T-helper 1 cell treated with Interleukin-12 subunit alpha and Interleukin-12 subunit beta and Interleukin-4 antibody, amounts not matched to agents 30 μg/mL and 1 μg/mL, for 36 hours (primary cell): ENCODE measurements at regions not wholly inside any gene's neighbourhood (a gene's known extent, or its start where the extent isn't known, plus 50 kb on each side); places are given as distances from the start of the nearest gene placed in this dataset.
"Not testable (repeated sequence)": the region's sequence is repeated elsewhere in the genome, so short reads cannot be mapped to it uniquely, and the experiment has no call there.

Experiments
- H3K27ac Mint-ChIP-seq: one replicate; pipeline ENCODE4 v1.8.0; 2021; ENCODE audit warnings: mild to moderate bottlenecking, mixed read lengths
- H3K27me3 Mint-ChIP-seq: one replicate; pipeline ENCODE4 v1.8.0; 2021; ENCODE audit warnings: low read depth, mixed read lengths
- H3K36me3 Mint-ChIP-seq: one replicate; pipeline ENCODE4 v1.8.0; 2021; ENCODE audit warnings: low read depth, mixed read lengths
- H3K4me1 Mint-ChIP-seq: one replicate; pipeline ENCODE4 v1.8.0; 2021; ENCODE audit warnings: low read depth, mixed read lengths
- H3K4me3 Mint-ChIP-seq: one replicate; pipeline ENCODE4 v1.8.0; 2021; ENCODE audit warnings: mild to moderate bottlenecking, moderate library complexity, mixed read lengths
- H3K9me3 Mint-ChIP-seq: one replicate; pipeline ENCODE4 v1.8.0; 2021; ENCODE audit warnings: mixed read lengths

DNA sequence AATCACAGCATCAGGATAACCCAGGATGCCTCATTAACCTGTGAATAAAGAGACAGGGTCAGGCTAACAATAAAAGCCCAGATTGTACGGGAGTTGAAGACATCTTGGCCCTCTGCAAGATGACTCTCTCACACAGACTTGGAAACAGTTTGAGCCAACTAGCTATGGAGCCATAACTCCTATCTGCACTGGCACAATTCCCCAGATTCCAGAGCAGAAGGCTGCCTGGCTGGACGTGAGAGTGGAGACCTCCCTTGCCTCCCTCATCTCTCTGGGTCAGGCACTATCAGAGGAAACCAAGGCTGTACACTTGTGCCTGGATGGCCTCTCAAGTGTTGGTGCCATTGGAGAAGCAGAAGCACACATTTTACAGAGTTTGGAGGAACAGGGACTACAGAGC, 312.6 kb downstream of the THBS2 start:
- no peak overlapping the region for H3K27ac Mint-ChIP-seq
- H3K9me3 Mint-ChIP-seq, result no peaks in the 10 kb centered on the region
- H3K4me3 Mint-ChIP-seq, result no peak overlapping the region
- H3K4me1 Mint-ChIP-seq, result no peaks in the 10 kb centered on the region
- H3K36me3 Mint-ChIP-seq, result no peaks in the 10 kb centered on the region
- peaks cover 8% of the 10 kb centered on the region for H3K27me3 Mint-ChIP-seq

GRCh38 chr6:168939796-168940195, 313.9 kb downstream of the THBS2 start:
- Mint-ChIP-seq H3K4me3 (no peak overlapping the region), H3K27me3 (peaks cover 6% of the 10 kb centered on the region), H3K36me3 (no peaks in the 10 kb centered on the region), H3K9me3 (no peaks in the 10 kb centered on the region), H3K4me1 (no peaks in the 10 kb centered on the region), H3K27ac (no peak overlapping the region)

DNA sequence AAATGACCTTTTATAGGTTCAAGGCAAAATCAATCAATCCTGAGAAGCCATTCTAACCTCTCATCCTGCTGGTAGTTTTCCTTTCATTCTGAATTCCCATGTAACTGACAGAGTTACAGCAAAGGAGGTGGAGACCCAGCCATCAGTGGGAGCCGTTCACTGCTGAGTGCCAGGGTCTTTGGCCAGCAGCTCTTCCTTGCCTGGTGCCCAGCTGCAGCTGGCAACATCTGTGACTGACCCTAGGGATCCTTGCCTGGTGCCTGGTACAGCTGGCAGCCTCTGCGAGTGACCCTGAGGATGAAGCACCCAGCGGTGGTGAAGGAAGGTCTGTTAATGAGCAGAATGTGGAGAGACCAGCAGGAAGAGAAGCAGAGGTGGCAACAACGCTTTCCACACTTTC, 314.6 kb downstream of the THBS2 start:
- Mint-ChIP-seq H3K27ac (no peak overlapping the region), H3K36me3 (no peaks in the 10 kb centered on the region), H3K27me3 (peaks cover 11% of the 10 kb centered on the region), H3K9me3 (no peaks in the 10 kb centered on the region), H3K4me3 (no peak overlapping the region), H3K4me1 (no peaks in the 10 kb centered on the region)

DNA sequence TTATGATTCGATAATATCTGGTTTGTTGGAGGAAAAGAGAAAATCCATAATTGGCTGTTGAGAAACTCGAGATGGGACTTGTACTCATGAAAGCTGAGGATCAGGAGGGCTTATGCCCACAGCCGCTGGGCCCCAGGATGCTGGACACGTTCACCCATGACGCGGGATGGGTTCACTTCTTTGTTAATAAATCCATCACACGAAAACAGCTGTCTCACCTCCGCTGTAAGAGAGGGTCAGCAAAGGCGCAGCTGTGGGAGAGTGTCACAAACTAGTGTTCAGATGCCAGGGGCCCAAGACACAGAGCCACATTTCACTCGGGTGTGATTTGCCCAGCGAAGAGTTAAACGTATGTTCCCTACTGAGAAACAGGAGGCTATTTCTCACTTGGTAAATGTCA, 315.1 kb downstream of the THBS2 start:
- Mint-ChIP-seq H3K4me1 (no peaks in the 10 kb centered on the region), H3K4me3 (no peak overlapping the region), H3K27me3 (peaks cover 11% of the 10 kb centered on the region), H3K36me3 (no peaks in the 10 kb centered on the region), H3K27ac (no peak overlapping the region), H3K9me3 (no peaks in the 10 kb centered on the region)

DNA sequence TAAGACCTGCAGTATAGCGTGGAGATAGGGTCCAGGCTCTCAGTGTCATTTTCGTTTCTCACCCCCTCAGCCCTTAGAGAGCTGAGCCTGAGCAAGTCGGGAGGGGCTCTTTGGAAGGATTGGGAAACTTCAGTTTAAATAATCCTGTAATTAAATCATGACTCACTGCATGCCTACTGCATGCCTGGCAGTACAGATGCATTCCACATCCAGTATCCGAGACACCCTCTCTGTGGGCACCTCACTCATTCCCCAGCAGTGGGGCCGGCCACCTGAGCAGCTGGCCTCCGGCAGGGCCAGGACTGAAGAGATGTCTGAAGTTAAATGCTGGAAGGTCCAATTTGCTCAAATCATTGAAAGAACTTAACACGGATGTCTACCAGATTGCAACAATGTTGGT, 316.6 kb downstream of the THBS2 start:
- Mint-ChIP-seq H3K36me3 (no peaks in the 10 kb centered on the region), H3K4me1 (no peaks in the 10 kb centered on the region), H3K4me3 (no peak overlapping the region), H3K9me3 (no peaks in the 10 kb centered on the region), H3K27me3 (peaks cover 11% of the 10 kb centered on the region), H3K27ac (no peak overlapping the region)

DNA sequence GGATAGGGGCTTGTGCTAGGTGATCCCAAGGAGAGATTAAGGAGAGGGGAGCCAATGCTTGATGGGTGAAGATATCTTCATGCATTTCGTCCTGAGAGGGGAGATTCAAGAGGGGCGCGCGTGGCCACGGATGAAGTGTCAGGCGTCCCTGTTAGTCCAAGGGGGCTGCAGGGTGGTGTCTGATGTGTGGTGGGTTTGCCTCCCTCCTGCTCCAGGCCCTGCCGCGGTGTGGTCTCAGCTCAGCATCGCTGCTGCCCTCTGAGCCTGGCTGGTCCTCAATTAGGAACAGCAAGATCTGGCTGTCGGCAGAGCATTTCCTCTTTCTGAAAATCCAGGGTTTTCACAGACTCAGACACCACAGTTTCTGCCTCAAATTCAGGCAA, 318.0 kb downstream of the THBS2 start:
- H3K27ac Mint-ChIP-seq, result no peak overlapping the region
- no peaks in the 10 kb centered on the region for H3K36me3 Mint-ChIP-seq
- H3K4me3 Mint-ChIP-seq, result no peak overlapping the region
- H3K4me1 Mint-ChIP-seq, result no peaks in the 10 kb centered on the region
- H3K9me3 Mint-ChIP-seq, result peaks cover 4% of the 10 kb centered on the region
- H3K27me3 Mint-ChIP-seq, result peaks cover 11% of the 10 kb centered on the region

DNA sequence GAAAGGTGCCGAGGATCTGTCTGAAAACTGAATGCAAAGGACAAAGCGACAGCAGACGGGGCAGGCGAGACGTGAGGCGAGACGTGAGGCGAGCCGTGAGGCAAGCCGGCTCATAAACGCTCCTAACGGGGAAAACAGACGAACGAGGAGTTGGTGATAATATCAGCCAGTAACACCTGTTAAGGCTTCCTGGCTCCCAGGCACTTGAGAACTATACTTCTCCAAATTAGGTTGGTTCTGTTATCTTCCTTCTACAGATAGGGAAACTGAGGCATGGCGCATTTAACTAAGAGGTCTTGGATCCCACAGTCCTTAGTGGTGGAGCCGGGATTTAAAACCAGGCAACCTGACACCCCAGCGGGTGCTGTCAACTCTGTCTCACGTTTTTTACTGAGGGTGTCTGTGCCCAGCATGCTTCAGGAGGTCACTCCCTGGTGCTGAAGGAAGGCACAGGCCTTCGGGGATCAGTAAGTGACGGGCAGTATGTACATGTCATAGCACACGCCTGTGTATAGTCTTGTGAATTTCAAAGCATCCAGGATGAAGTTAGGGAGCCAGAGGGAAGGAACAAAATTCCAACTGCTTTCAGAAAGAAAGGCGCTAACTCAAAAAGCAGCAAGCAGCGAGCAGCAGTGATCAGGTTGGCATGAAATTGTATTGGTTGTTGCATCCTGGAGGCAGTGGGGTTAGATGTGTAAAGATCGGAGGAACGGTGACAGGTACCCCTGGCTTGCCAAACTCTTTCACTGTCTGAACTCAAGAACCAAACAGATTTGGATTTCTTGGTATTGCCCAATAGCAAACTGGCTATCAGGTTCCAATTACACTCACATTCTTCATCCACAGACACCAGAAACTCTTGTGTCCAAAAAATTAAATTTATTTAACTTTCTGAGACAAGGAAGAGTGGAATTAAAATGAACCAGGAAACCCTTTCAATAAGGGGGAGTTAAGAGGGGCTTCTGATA, 318.7 kb downstream of the THBS2 start:
- Mint-ChIP-seq H3K27ac (no peak overlapping the region), H3K4me1 (no peaks in the 10 kb centered on the region), H3K9me3 (peaks cover 6% of the 10 kb centered on the region), H3K4me3 (no peak overlapping the region), H3K36me3 (no peaks in the 10 kb centered on the region), H3K27me3 (peaks cover 11% of the 10 kb centered on the region)

GRCh38 chr6:168932171-168932570, 321.5 kb downstream of the THBS2 start:
- peaks cover 11% of the 10 kb centered on the region for H3K27me3 Mint-ChIP-seq
- H3K4me3 Mint-ChIP-seq, H3K4me1 Mint-ChIP-seq, H3K9me3 Mint-ChIP-seq, H3K27ac Mint-ChIP-seq, H3K36me3 Mint-ChIP-seq: not testable (repeated sequence)

DNA sequence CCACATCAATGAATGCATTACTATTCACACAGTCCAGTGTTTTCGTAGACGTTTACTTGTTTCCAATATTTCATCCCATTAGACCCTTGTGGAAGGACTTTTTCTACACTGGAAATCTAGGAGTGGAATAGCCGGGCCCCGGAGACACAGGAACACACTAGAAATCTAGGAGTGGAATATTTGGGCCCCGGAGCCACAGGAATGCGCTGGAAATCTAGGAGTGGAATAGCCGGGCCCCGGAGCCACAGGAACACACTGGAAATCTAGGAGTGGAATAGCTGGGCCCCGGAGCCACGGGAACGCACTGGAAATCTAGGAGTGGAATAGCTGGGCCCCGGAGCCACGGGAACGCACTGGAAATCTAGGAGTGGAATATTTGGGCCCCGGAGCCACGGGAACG, 322.6 kb downstream of the THBS2 start:
- Mint-ChIP-seq H3K27me3 (peaks cover 11% of the 10 kb centered on the region), H3K9me3 (peaks cover 12% of the 10 kb centered on the region)
- not testable (repeated sequence) for H3K27ac Mint-ChIP-seq, H3K4me3 Mint-ChIP-seq, H3K36me3 Mint-ChIP-seq, H3K4me1 Mint-ChIP-seq

DNA sequence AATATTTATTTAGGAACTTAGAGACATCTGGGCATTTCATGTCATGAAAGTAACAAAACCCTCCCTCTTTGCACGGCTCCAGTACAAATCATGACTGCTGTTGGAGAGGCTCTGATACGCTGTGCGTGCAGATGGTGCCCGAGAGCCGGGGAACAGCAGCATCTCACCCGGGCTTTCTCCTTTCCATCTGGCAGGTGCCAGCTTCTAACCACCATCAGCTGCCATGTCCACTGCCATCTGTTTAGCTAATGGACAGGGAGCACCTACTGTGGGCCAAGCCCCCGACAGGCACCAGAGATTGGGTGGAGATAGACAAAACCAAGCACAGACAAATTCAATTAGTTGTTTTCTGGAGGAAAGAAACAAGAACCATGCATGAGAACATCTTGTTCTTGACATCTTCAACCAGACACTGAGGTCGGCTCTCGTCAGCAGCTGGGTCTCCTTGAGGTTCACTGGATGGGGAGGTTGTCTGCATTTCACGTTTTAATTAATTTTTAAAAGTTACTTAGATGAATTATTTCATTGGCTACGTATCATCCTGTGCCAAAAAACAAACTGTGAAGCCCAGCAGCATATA, 323.7 kb downstream of the THBS2 start:
- H3K36me3 Mint-ChIP-seq, result no peaks in the 10 kb centered on the region
- no peak overlapping the region for H3K27ac Mint-ChIP-seq
- peaks cover 6% of the 10 kb centered on the region for H3K27me3 Mint-ChIP-seq
- H3K4me1 Mint-ChIP-seq, result no peaks in the 10 kb centered on the region
- H3K4me3 Mint-ChIP-seq, result no peak overlapping the region
- peaks cover 16% of the 10 kb centered on the region for H3K9me3 Mint-ChIP-seq

DNA sequence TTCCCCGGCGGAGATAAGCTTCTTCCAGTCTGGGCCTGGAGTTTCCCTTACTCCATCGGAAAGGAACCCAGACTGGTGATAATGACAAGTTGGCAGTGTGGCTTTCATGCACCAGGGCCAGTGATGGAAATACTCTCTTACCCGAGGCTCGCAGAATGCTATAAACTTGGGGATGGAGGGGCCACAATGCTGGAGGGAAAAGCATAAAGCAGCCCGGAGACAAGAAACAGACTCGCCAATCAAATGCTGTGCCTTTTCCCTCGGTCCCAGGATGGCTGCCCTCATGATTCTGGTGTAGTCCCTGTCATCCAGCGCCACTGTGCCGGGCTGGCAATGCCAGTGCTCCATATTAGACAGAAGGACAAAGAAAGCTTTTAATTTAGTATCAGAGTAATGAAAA, 325.6 kb downstream of the THBS2 start:
- no peak overlapping the region for H3K27ac Mint-ChIP-seq
- no peaks in the 10 kb centered on the region for H3K36me3 Mint-ChIP-seq
- no peaks in the 10 kb centered on the region for H3K4me1 Mint-ChIP-seq
- H3K27me3 Mint-ChIP-seq, result no peaks in the 10 kb centered on the region
- H3K4me3 Mint-ChIP-seq, result no peak overlapping the region
- H3K9me3 Mint-ChIP-seq, result peaks cover 16% of the 10 kb centered on the region

GRCh38 chr6:168927026-168927425, 326.6 kb downstream of the THBS2 start:
- H3K4me1 Mint-ChIP-seq, result no peaks in the 10 kb centered on the region
- no peaks in the 10 kb centered on the region for H3K36me3 Mint-ChIP-seq
- H3K9me3 Mint-ChIP-seq, result peaks cover 16% of the 10 kb centered on the region
- H3K4me3 Mint-ChIP-seq, result no peak overlapping the region
- H3K27me3 Mint-ChIP-seq, result no peaks in the 10 kb centered on the region
- no peak overlapping the region for H3K27ac Mint-ChIP-seq

DNA sequence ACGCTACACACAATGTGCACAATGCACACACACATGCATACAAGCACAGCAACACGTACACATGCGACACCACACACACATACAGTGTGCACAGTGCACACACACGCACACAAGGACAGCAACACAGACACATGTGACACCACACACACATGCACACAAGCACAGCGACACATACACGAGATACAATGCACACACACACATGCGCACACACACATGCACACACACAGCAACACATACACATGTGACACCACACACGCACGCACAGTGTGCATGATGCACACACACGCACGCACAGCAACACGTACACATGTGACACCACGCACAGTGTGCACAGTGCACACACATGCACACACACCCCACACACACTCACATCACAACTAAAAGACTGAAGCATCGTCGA, 327.3 kb downstream of the THBS2 start:
- no peaks in the 10 kb centered on the region for H3K27me3 Mint-ChIP-seq
- H3K4me1 Mint-ChIP-seq, result no peaks in the 10 kb centered on the region
- H3K27ac Mint-ChIP-seq, result no peak overlapping the region
- no peaks in the 10 kb centered on the region for H3K36me3 Mint-ChIP-seq
- peaks cover 16% of the 10 kb centered on the region for H3K9me3 Mint-ChIP-seq
- H3K4me3 Mint-ChIP-seq, result no peak overlapping the region

GRCh38 chr6:168925671-168926070, 328.0 kb downstream of the THBS2 start:
- peaks cover 13% of the 10 kb centered on the region for H3K9me3 Mint-ChIP-seq
- H3K4me3 Mint-ChIP-seq, result no peak overlapping the region
- H3K4me1 Mint-ChIP-seq, result no peaks in the 10 kb centered on the region
- no peaks in the 10 kb centered on the region for H3K36me3 Mint-ChIP-seq
- H3K27ac Mint-ChIP-seq, result no peak overlapping the region
- H3K27me3 Mint-ChIP-seq, result no peaks in the 10 kb centered on the region

GRCh38 chr6:168923171-168923570, 330.5 kb downstream of the THBS2 start:
- no peaks in the 10 kb centered on the region for H3K27me3 Mint-ChIP-seq
- H3K9me3 Mint-ChIP-seq, result peaks cover 11% of the 10 kb centered on the region

More at GRCh38 chr6:168923171-168923570, 330.5 kb downstream of the THBS2 start:
- H3K4me1 Mint-ChIP-seq, result no peaks in the 10 kb centered on the region
- H3K4me3 Mint-ChIP-seq, result no peak overlapping the region
- no peak overlapping the region for H3K27ac Mint-ChIP-seq
- no peaks in the 10 kb centered on the region for H3K36me3 Mint-ChIP-seq
